Progenitor cell of endocrine pancreas (in vitro differentiated cells): ENCODE measurements at regions not wholly inside any gene's neighbourhood (a gene's known extent, or its start where the extent isn't known, plus 50 kb on each side); places are given as distances from the start of the nearest gene placed in this dataset.

Experiments used
- DNase-seq: peaks from one replicate; pipeline ENCODE4 v3.0.0; 2021; ENCODE audit warnings: low spot score; ENCODE audit not compliant: unreplicated experiment
- H3K27ac Mint-ChIP-seq: 2 replicates; pipeline ENCODE4 v1.8.0; 2021; ENCODE audit warnings: mild to moderate bottlenecking, moderate library complexity, mixed read lengths
- H3K27me3 Mint-ChIP-seq: 2 replicates; pipeline ENCODE4 v1.8.0; 2021; ENCODE audit warnings: mixed read lengths
- H3K36me3 Mint-ChIP-seq: 2 replicates; pipeline ENCODE4 v1.8.0; 2022; ENCODE audit warnings: mixed read lengths; ENCODE audit not compliant: insufficient read depth
- H3K4me1 Mint-ChIP-seq: 2 replicates; pipeline ENCODE4 v1.8.0; 2021; ENCODE audit warnings: low read depth, mixed read lengths
- H3K4me3 Mint-ChIP-seq: 2 replicates; pipeline ENCODE4 v1.8.0; 2021; ENCODE audit warnings: low read depth, mild to moderate bottlenecking, moderate library complexity, mixed read lengths
- H3K9me3 Mint-ChIP-seq: 2 replicates; pipeline ENCODE4 v1.8.0; 2021; ENCODE audit warnings: low read depth, mixed read lengths
- TF ChIP-seq, protein P1 (sequence below): fragments of 200-600 bp; sonication (generic); IDR thresholded peaks from one replicate; pipeline ENCODE4 v1.5.0; 2021; ENCODE audit warnings: antibody characterized with exemption, mild to moderate bottlenecking; ENCODE audit not compliant: unreplicated experiment

DNA sequence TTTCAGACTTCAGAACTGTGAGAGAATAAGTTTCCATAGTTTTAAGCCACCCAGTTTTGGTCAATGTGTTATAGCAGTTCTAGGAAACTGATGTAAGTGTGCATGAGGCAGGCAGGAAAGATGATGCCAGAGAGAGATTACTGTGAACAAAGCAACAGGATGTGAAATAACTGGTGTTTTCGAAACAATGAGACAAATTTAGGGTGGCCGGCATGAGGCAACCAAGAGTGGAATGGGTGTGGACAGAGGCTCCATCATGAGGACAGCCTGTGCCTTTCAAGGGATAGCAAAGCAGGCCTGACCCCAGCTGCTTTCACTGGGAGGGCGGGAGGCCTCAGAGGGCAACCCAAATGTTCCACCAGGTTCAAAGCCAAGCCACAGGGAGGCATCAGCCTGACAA lies 67.3 kb upstream of the UCN3 start:
- DNase-seq: no peak
- H3K27me3 Mint-ChIP-seq: no peaks in the 10 kb centered on the region
- H3K36me3 Mint-ChIP-seq: no peaks in the 10 kb centered on the region
- no peak overlapping the region for H3K27ac Mint-ChIP-seq
- H3K9me3 Mint-ChIP-seq: no peaks in the 10 kb centered on the region
- TF ChIP-seq, protein P1, sequence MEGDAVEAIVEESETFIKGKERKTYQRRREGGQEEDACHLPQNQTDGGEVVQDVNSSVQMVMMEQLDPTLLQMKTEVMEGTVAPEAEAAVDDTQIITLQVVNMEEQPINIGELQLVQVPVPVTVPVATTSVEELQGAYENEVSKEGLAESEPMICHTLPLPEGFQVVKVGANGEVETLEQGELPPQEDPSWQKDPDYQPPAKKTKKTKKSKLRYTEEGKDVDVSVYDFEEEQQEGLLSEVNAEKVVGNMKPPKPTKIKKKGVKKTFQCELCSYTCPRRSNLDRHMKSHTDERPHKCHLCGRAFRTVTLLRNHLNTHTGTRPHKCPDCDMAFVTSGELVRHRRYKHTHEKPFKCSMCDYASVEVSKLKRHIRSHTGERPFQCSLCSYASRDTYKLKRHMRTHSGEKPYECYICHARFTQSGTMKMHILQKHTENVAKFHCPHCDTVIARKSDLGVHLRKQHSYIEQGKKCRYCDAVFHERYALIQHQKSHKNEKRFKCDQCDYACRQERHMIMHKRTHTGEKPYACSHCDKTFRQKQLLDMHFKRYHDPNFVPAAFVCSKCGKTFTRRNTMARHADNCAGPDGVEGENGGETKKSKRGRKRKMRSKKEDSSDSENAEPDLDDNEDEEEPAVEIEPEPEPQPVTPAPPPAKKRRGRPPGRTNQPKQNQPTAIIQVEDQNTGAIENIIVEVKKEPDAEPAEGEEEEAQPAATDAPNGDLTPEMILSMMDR: no peak
- peaks cover 2% of the 10 kb centered on the region for H3K4me1 Mint-ChIP-seq
- H3K4me3 Mint-ChIP-seq: no peak overlapping the region

DNA sequence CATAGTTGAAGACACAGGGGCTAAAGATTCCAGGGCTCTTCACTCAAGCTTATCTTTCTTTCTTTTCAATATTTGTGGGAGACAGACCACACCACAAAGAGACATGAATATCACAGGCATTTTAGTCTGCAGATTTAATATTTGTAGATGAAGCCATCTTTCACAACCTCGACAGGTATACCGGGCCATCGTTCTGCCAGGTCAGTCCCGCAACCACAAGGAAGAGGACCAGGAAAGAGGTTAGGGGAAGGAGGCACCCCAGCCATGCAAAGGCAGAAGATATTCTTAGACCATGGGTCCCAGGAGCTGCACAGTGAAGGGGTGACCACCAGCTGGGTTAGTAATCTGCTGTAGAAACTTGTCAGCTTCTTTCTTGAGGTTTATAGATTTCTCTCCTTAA lies 66.8 kb upstream of the UCN3 start:
- Mint-ChIP-seq H3K36me3 (no peaks in the 10 kb centered on the region), H3K27me3 (no peaks in the 10 kb centered on the region), H3K9me3 (peaks cover under 1% of the 10 kb centered on the region), H3K27ac (no peak overlapping the region), H3K4me1 (peaks cover 2% of the 10 kb centered on the region), H3K4me3 (no peak overlapping the region)
- TF ChIP-seq, protein P1: no peak
- no peak for DNase-seq

DNA sequence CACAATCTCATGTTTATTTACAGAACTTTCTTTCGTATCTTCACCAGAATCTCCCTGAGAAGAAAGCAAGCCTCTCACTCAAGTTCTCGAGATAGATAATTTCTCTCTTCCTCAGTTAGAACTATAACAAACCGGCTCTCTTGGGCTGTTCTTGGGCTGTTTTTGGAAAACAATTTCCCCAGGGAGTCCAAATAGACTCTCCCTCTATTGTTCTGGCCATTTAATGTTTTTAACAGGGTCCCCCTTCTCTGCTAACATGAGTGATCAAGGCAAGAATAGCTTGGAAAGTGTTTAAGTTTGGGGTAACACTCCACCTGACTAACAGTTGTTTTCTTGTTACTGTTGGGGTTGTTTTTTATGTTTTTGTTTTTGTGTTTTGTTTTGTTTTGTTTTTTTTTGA lies 64.8 kb upstream of the UCN3 start:
- Mint-ChIP-seq H3K27ac (no peak overlapping the region), H3K4me1 (peaks cover 2% of the 10 kb centered on the region), H3K27me3 (no peaks in the 10 kb centered on the region), H3K4me3 (no peak overlapping the region), H3K36me3 (no peaks in the 10 kb centered on the region), H3K9me3 (peaks cover 14% of the 10 kb centered on the region)
- TF ChIP-seq, protein P1: no peak
- DNase-seq: no peak

DNA sequence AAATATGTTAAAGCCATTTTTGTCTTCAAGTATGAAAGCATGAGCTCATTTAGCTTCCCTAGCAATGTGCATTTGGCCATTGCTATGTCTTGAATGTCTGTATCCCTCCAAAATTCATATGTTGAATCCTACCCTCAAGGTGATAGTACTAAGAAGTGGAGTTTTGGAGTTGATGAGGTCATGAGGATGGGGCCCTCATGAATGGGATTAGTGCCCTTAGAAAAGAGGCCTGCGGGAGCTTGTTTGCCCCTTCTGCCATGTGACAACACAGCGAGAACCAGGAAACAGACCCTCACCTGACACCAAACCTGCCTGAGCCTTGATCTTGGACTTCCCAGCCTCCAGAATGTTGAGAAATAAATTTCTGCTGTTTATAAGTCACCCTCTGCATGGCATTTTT lies 61.3 kb upstream of the UCN3 start:
- TF ChIP-seq, protein P1: no peak
- H3K9me3 Mint-ChIP-seq: peaks cover 20% of the 10 kb centered on the region
- peaks cover 2% of the 10 kb centered on the region for H3K4me1 Mint-ChIP-seq

DNA sequence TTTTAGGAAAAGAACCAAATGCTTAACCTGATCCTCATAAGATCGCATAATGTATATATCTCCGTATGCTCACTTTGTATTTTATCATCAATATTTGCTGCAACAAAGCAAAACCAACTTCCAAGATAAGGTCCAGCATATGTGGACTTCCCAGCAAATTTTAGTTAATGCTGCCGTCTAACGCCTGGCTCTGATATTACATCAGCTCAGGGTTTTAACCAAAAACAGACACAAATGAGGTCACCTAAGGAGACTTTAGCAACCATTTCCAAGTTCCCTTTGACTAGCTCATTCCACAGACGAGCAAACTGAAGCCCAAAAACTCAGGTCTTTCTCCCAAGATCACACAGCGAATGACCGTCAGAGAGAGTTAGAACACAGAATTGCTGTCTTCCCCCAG lies 59.4 kb upstream of the UCN3 start:
- Mint-ChIP-seq H3K27ac (no peak overlapping the region), H3K4me1 (no peaks in the 10 kb centered on the region), H3K9me3 (peaks cover 20% of the 10 kb centered on the region), H3K36me3 (no peaks in the 10 kb centered on the region), H3K4me3 (no peak overlapping the region), H3K27me3 (peaks cover 4% of the 10 kb centered on the region)
- TF ChIP-seq, protein P1: no peak
- no peak for DNase-seq

More for the DNA sequence above, 61.3 kb upstream of the UCN3 start:
- no peak for DNase-seq
- no peaks in the 10 kb centered on the region for H3K27me3 Mint-ChIP-seq
- H3K4me3 Mint-ChIP-seq: no peak overlapping the region
- H3K27ac Mint-ChIP-seq: no peak overlapping the region
- no peaks in the 10 kb centered on the region for H3K36me3 Mint-ChIP-seq
